NT2/D1 (cell line): ENCODE measurements at regions not wholly inside any gene's neighbourhood (a gene's known extent, or its start where the extent isn't known, plus 50 kb on each side); places are given as distances from the start of the nearest gene placed in this dataset.

Experiments
- SUZ12 ChIP-seq: IDR thresholded peaks from 2 replicates; pipeline ENCODE4 v1.6.1; 2011; ENCODE audit not compliant: insufficient read length, insufficient read depth; ENCODE audit errors: extremely low read depth
- ZNF274 ChIP-seq: IDR thresholded peaks from 2 replicates; pipeline ENCODE4 v1.6.1; 2011; ENCODE audit warnings: mild to moderate bottlenecking, low read depth, low read length

GRCh38 chr13:109939180-109939579, 152.8 kb upstream of the IRS2 start:
- TF ChIP-seq ZNF274 (no peak), SUZ12 (no peak)
